GM12878 (cell line): ENCODE measurements at regions not wholly inside any gene's neighbourhood (a gene's known extent, or its start where the extent isn't known, plus 50 kb on each side); places are given as distances from the start of the nearest gene placed in this dataset.

Experiments
- ATAC-seq: fragments of 200-7000 bp; cut with Tn5 transposase; 3 replicates; pipeline ENCODE4 v1.9.1; 2020; ENCODE audit warnings: mild to moderate bottlenecking, moderate library complexity
- BruUV-seq: library from RNA; stranded (reverse); fragments of 400-500 nt; replicated peaks from 2 replicates; lab custom pipeline; 2021; lab: Mats Ljungman, UMichigan
- CTCF ChIA-PET: fragments of 300-600 bp; sonication (Branson Sonifier 250); formaldehyde crosslinking; extraction: SDS; loops from one replicate; lab custom pipeline; 2021; ENCODE audit warnings: inconsistent platforms; lab: Yijun Ruan, JAX
- POLR2A ChIA-PET: fragments of 350-600 bp; formaldehyde crosslinking; extraction: SDS; loops from one replicate; lab custom pipeline; 2021; ENCODE audit warnings: inconsistent platforms; lab: Charles Lee
- RAD21 ChIA-PET: fragments of 300-600 bp; sonication (Branson Sonifier 250); formaldehyde crosslinking; loops from one replicate; lab custom pipeline; 2023; ENCODE audit warnings: antibody characterized with exemption; ENCODE audit not compliant: unreplicated experiment; lab: Charles Lee
- SMC1A ChIA-PET: fragments of 300-600 bp; sonication (Branson Sonifier 250); formaldehyde crosslinking; loops from one replicate; lab custom pipeline; 2023; ENCODE audit not compliant: unreplicated experiment, uncharacterized antibody; lab: Charles Lee
- DNase-seq: peaks from one replicate; pipeline ENCODE4 v3.0.0-alpha.2; 2011; ENCODE audit warnings: low read depth, low spot score
- FAIRE-seq: peaks from 3 replicates; lab custom pipeline; 2011; peaks lifted over from hg19 to GRCh38; lab: Jason Lieb, UNC
- H2AFZ ChIP-seq: 2 replicates; pipeline ENCODE4 v1.6.0; 2011; ENCODE audit warnings: low read depth, low read length, control low read depth; ENCODE audit not compliant: control insufficient read depth
- H3K27ac ChIP-seq: 2 replicates; pipeline ENCODE4 v1.5.1; 2011; ENCODE audit warnings: control low read depth; ENCODE audit not compliant: control insufficient read depth, insufficient read depth
- H3K27me3 ChIP-seq, 2 experiments: replicated peaks in 1 of 2; 2 replicates each; pipeline versions ENCODE4 v1.6.0 to v1.6.1; 2011; ENCODE audit warnings: low read length in 1 of 2; ENCODE audit not compliant: control insufficient read depth in 2 of 2, insufficient read depth in 2 of 2
- H3K36me3 ChIP-seq, 2 experiments: 2 replicates each; pipeline ENCODE4 v1.5.1; 2011; ENCODE audit warnings: low read length in 1 of 2; ENCODE audit not compliant: control insufficient read depth in 2 of 2, insufficient read depth in 2 of 2
- H3K4me1 ChIP-seq: 2 replicates; pipeline ENCODE4 v1.6.1; 2011; ENCODE audit warnings: mild to moderate bottlenecking, low read length, moderate library complexity, mixed read lengths; ENCODE audit not compliant: control insufficient read depth, insufficient read depth
- H3K4me2 ChIP-seq: 2 replicates; pipeline ENCODE4 v1.6.0; 2011; ENCODE audit warnings: control low read depth; ENCODE audit not compliant: control insufficient read depth, insufficient read depth
- H3K4me3 ChIP-seq: fragments of 200-600 bp; sonication (generic); 2 replicates; pipeline ENCODE4 v1.5.1; 2016
- H3K79me2 ChIP-seq: 2 replicates; pipeline ENCODE4 v1.6.0; 2011; ENCODE audit warnings: low read length; ENCODE audit not compliant: control insufficient read depth, insufficient read depth
- H3K9ac ChIP-seq: 2 replicates; pipeline ENCODE4 v1.8.0; 2011; ENCODE audit warnings: low read length, control low read depth, mixed read lengths; ENCODE audit not compliant: control insufficient read depth, insufficient read depth
- H3K9me3 ChIP-seq: replicated peaks from 3 replicates; pipeline ENCODE4 v1.5.1; 2011; ENCODE audit warnings: mild to moderate bottlenecking, low read length; ENCODE audit not compliant: control insufficient read depth, insufficient read depth
- H4K20me1 ChIP-seq: 2 replicates; pipeline ENCODE4 v1.6.0; 2011; ENCODE audit not compliant: control insufficient read depth, insufficient read depth
- BCLAF1 ChIP-seq: fragments of 450-650 bp; IDR thresholded peaks from 2 replicates; pipeline ENCODE4 v1.6.1; 2017; ENCODE audit warnings: antibody characterized with exemption, mild to moderate bottlenecking, moderate library complexity
- BMI1 ChIP-seq: fragments of 450-650 bp; IDR thresholded peaks from 2 replicates; pipeline ENCODE4 v1.6.1; 2016; ENCODE audit warnings: mild to moderate bottlenecking, moderate library complexity, borderline replicate concordance
- CHD1 ChIP-seq: IDR thresholded peaks from 2 replicates; pipeline ENCODE4 v1.6.1; 2012; ENCODE audit warnings: low read depth, low read length, improper control_type of control experiment
- CUX1 ChIP-seq: IDR thresholded peaks from 2 replicates; pipeline ENCODE4 v1.6.1; 2012; ENCODE audit warnings: improper control_type of control experiment, low read depth, low read length; ENCODE audit not compliant: insufficient replicate concordance
- FOXM1 ChIP-seq: IDR thresholded peaks from 2 replicates; pipeline ENCODE4 v1.6.1; 2012; ENCODE audit warnings: low read depth, mild to moderate bottlenecking, inconsistent platforms, low read length, moderate library complexity
- HCFC1 ChIP-seq: fragments of 150-350 bp; IDR thresholded peaks from 2 replicates; pipeline ENCODE4 v1.6.1; 2014; ENCODE audit warnings: low read length
- HDAC6 ChIP-seq: fragments of 200-600 bp; sonication (generic); IDR thresholded peaks from one replicate; pipeline ENCODE4 v1.8.0; 2017; ENCODE audit warnings: antibody characterized with exemption; ENCODE audit not compliant: unreplicated experiment
- IKZF2 ChIP-seq, 2 experiments: fragments of 450-650 bp; IDR thresholded peaks; 2 replicates each; pipeline ENCODE4 v1.6.1; 2017; ENCODE audit warnings: mild to moderate bottlenecking in 2 of 2, moderate library complexity in 2 of 2
- JUND ChIP-seq: IDR thresholded peaks from 2 replicates; pipeline ENCODE4 v1.6.1; 2012; ENCODE audit warnings: low read depth, mild to moderate bottlenecking, low read length, improper control_type of control experiment, moderate library complexity
- MEF2B ChIP-seq: fragments of 450-650 bp; IDR thresholded peaks from 2 replicates; pipeline ENCODE4 v1.6.1; 2018; ENCODE audit warnings: mild to moderate bottlenecking, moderate library complexity; ENCODE audit not compliant: partially characterized antibody, poor library complexity, severe bottlenecking
- NKRF ChIP-seq: fragments of 450-650 bp; conservative IDR thresholded peaks from 2 replicates; pipeline ENCODE4 v1.6.1; 2017; ENCODE audit warnings: mild to moderate bottlenecking, moderate library complexity
- RB1 ChIP-seq: fragments of 450-650 bp; formaldehyde crosslinking; IDR thresholded peaks from 2 replicates; pipeline ENCODE4 v1.6.1; 2017; ENCODE audit warnings: mild to moderate bottlenecking, borderline replicate concordance
- RBBP5 ChIP-seq: fragments of 200-600 bp; sonication (generic); conservative IDR thresholded peaks from 2 replicates; pipeline ENCODE4 v1.6.1; 2016
- RCOR1 ChIP-seq: conservative IDR thresholded peaks from 2 replicates; pipeline ENCODE4 v1.6.1; 2012; ENCODE audit warnings: low read depth, low read length, improper control_type of control experiment
- RFX5 ChIP-seq: IDR thresholded peaks from 2 replicates; pipeline ENCODE4 v1.6.1; 2011; ENCODE audit warnings: low read depth, low read length, improper control_type of control experiment
- SUPT20H ChIP-seq: IDR thresholded peaks from 2 replicates; pipeline ENCODE4 v1.6.1; 2011; ENCODE audit warnings: low read depth, mild to moderate bottlenecking, low read length, moderate library complexity, borderline replicate concordance; ENCODE audit not compliant: control insufficient read depth
- TARDBP ChIP-seq: IDR thresholded peaks from 2 replicates; pipeline ENCODE4 v1.6.1; 2016; ENCODE audit warnings: borderline replicate concordance
- in situ Hi-C: fragments of 300-500 bp; cut with MboI; formaldehyde crosslinking; loops from 9 replicates; pipeline ENCODE4 v1.14.3; 2018; ENCODE audit warnings: mixed read lengths
- intact Hi-C: fragments of 100-400 bp; cut with micrococcal nuclease; formaldehyde crosslinking; loops from one replicate; pipeline ENCODE4 v1.14.2; 2022; ENCODE audit not compliant: unreplicated experiment

GRCh38 chr4:103845075-103845474, 125.3 kb upstream of the TACR3 start:
- H2AFZ ChIP-seq: no peak overlapping the region
- POLR2A ChIA-PET: no interaction called here
- no peaks in the 10 kb centered on the region for H4K20me1 ChIP-seq
- no peak for FAIRE-seq
- CTCF ChIA-PET: no interaction called here
- SMC1A ChIA-PET: no interaction called here
- in situ Hi-C loops (no loop called here), intact Hi-C loops (no loop called here)
- H3K27ac ChIP-seq: no peak overlapping the region
- no peak overlapping the region for H3K4me2 ChIP-seq
- RAD21 ChIA-PET: no interaction called here
- H3K9me3 ChIP-seq: no peaks in the 10 kb centered on the region
- no peak for DNase-seq
- ATAC-seq: no peak
- H3K27me3 ChIP-seq: no peaks in the 10 kb centered on the region
- no peak overlapping the region for H3K4me3 ChIP-seq
- H3K36me3 ChIP-seq: no peaks in the 10 kb centered on the region
- BruUV-seq: no TSS peak
- no peak overlapping the region for H3K9ac ChIP-seq
- H3K4me1 ChIP-seq: no peaks in the 10 kb centered on the region
- no peaks in the 10 kb centered on the region for H3K79me2 ChIP-seq
- TF ChIP-seq TARDBP (no peak), BMI1 (no peak), MEF2B (no peak), HDAC6 (no peak), IKZF2 (IDR thresholded peaks at IDR 0.05) (no peak), NKRF (no peak), RCOR1 (no peak), HCFC1 (no peak), SUPT20H (no peak), FOXM1 (no peak), RB1 (no peak), CHD1 (no peak), CUX1 (no peak), RBBP5 (no peak), BCLAF1 (no peak), RFX5 (no peak), JUND (no peak)
